HG02763 (cell line): ENCODE measurements at regions not wholly inside any gene's neighbourhood (a gene's known extent, or its start where the extent isn't known, plus 50 kb on each side); places are given as distances from the start of the nearest gene placed in this dataset.
A peak's percentile ranks its signal among the peaks of the same experiment; 100 is the strongest.

ENCODE experiments used
- ATAC-seq: cut with Tn5 transposase; IDR thresholded peaks from one replicate; pipeline ENCODE4 v1.9.1; 2021; ENCODE audit warnings: mild to moderate bottlenecking, moderate library complexity; ENCODE audit not compliant: unreplicated experiment

DNA sequence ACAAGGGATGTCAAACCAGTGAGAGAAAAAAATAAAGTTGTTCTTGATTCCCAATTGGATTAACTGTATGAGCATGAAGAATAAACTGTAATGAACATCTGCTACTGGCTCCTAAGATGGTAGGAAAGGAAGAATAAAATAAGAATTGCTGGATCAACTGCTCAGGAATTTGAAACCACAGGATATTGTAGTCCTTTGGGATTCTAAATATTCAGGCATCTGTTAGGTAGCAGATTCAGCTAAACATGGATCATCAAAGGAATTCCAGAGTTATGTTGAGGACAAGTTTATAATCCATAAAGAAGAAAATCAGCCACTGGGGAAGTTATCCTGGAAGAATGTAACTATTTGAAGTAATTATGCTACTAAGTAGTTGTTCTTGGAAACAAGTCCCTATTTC is 65.8 kb downstream of the ISL1 start:
- ATAC-seq, result no peak

DNA sequence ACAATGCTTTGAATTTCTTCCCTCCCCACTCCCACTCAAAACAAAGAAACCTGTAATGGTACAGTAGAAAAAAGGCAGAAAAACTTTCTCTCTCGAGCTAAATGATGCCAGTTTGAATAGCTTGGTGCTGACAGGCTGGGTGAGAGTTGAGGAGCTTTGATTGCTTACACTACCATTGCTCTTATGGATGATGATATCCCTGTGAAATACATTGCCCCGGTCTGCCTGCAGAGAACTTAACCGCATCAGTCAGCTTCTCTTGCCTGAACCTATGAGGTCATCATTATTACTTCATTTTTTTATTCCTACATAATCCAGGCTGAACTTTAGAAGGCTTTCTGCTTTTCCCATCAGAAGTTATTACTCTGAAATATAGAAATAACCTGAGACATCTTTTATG is 69.3 kb downstream of the ISL1 start:
- ATAC-seq, result no peak

DNA sequence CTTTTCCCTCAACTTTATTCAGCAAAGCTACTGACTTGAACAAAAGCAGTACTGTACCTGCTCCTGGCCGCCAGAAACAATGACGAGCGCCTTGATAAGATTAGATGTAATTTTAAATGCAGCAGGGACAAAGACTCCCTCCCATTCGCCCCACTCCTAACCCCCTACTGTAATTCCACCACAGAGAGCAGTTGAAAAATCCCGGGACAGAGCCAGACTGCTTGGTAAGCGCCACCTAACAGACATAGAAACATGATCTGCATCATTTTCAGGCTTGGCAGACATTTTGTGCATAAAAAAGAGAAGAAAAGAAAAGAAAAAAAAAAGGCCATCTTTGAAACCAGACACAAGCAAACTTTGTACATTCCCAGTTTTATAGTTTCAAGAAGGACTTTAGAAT is 81.9 kb downstream of the ISL1 start:
- ATAC-seq, result no peak

DNA sequence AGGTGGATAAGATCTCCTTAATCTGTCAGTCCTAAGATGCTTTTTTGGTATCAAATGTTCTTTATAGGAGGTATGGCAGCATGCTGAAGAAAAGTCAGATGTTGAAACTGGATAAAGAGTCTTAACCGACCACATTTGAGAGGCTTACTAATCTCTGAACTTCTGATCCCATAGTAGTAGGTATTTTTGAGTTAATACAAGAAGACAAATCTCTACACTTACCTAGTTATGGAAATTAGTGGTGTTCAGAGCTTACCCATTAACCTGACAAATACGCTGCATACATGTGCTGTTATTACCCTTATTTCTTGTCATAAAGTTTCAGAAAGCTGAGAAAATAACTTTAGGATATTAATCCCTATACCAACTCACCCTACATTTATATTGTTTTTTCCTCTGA is 83.0 kb downstream of the ISL1 start:
- ATAC-seq, result no peak

DNA sequence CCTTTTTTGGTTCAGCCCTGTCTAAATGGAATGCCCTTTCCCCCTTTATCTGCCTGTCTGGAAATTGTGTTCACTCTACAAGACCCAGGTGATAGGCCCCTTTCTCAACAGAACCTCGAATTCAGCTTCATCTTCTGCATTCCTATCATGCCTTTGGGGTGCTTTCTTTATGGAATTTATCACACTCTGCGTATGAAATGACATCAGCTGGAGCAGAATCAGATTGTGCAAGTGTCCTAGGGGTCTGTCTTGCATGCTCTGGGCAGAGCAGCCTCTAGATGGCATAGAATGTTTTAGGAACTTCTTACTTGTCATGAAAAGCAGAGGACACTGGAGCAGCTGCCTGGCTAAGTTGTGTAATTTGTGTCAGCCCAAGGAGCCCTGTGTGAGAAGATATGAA is 84.9 kb downstream of the ISL1 start:
- no peak for ATAC-seq

DNA sequence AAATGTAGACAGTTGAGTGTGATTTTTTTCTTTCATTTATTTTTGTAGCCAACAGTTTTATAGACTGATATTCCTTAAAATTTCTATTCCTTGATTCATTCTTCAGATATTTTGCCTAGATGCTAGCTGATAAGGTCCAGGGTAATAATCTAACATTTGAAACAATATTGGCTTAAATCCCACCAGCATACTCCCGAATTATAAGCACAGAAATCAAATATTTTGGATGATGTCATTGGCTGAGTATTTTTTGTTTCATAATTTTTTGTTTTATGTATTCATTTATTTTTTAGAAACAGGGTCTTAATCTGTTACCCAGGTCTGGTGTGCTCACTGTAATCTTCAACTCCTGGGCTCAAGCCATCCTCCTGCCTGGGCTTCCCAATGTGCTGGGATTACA is 88.4 kb downstream of the ISL1 start:
- ATAC-seq, result no peak

DNA sequence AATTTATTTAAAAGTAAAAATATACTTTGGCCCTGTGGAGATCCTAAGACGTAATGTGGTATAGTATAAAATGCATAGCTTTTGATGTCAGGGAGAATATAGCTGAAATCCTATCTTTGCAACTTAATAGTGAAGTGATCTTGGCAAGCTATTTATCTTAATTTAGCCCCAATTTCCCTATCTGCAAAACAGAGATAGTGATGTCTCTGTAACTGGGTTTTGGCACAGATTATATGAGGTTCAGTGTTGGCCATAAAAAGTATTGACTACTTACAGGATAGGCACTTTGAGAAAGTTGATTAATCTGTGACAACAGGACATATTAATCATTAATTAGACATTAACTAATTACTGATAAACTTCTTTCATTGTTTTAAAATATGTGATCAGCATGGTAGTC is 89.2 kb downstream of the ISL1 start:
- no peak for ATAC-seq

DNA sequence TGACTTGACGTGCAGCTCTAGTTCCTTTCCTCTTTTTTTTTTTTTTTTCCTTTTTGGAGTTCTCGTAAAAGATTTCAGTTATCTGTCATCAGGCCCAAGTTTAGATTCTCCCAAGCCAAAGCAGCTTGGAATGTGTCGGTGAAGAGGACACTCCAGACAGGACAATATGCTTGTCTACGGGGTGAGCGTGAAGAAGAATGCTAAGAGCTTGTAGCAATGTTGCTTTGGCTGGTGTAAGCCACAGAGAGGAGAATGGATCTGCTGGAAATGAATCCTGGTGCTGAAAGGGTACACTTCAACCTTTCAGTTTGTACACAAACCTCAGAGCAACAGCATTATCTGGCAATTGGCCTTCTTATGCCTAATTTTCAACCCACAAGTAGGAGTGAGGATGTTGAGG is 92.4 kb downstream of the ISL1 start:
- no peak for ATAC-seq

DNA sequence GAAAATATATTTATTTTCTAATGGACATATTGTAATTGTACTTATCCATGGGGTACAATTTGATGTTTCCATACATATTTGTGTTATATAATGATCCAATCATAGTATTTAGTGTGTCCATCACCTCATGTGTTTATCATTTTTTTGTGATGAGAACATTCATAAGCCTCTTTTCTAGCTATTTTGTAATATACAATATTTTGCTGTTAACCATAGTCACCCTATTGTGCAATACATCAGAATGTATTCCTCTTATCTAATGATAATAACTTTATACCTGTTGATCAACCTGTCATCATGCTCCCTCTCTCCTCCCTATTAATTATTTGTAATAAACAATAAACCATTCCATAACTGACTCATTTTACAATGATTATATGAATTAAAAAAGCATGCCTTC is 93.2 kb downstream of the ISL1 start:
- no peak for ATAC-seq

DNA sequence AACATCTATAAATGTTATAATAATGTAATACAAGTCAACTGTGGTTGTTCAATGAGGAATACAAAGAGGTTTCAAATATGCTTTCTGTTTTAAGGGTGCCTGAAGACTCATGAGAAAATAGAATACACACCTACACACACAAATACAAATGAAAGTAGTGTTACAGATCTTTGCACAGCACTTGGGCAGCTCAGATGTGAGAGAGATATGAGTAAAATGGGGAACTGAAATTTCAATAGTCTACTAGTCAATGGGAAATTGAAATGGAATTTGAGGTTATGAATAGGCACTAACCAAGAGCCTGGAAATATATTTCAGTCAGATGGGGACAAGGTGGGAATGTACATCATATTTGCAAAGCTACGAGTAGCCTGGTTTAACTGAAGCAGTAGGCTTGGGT is 96.6 kb downstream of the ISL1 start:
- ATAC-seq, result peak; percentile 70

DNA sequence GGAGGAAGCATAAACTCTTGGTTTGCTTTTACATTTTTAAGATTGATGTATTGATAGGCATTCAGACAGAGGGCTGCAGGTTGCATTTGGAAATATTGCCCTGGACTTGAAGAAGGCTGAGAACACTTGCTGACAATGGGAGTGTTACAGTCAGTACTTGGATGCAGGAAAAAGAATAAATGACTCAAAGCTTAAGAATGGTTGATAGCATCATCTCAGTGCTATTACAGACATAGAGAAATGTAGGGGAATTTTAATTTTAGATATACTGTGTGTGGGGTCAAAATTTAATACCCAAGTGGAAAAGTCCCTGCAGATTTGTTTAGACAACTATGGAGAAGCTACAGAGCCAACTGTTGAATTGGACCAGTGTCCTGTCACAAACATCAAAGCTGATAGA is 101.1 kb downstream of the ISL1 start:
- no peak for ATAC-seq

DNA sequence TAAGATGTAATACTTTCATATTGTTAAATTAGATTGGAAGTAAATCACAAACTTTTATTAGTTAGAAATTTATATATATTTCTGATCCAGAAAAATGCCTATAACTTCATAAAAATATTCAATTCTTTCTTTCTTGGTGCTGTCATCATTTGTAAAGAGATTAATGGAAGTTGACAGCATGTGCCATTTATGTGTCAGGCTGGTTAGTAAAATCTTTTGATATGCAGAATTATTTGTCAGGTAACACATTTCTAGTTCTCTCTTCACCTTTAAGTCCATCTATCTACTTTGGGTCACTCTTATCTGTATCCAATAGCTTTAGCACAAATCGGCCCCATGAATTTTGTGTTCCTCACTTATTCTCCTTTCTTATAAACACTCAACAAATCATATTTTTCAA is 102.9 kb downstream of the ISL1 start:
- no peak for ATAC-seq

DNA sequence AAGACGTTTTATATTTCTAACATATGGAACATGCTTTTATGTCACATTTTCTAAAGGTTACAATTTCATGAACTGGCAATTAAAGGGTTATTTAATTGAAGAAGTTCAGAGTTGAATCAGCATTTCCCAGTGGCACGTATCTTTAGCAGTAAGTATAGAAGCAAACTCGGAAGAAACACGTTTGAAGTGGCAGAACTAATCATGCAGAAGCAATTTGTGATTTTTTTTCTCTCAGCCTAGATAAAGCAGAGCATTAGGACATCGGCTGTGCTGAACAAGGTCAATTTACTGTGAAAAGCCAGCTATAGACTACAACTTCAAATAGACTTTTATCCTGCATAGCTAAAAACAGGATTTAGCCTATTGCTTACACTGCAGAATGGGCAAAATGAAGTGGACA is 104.7 kb downstream of the ISL1 start:
- no peak for ATAC-seq

DNA sequence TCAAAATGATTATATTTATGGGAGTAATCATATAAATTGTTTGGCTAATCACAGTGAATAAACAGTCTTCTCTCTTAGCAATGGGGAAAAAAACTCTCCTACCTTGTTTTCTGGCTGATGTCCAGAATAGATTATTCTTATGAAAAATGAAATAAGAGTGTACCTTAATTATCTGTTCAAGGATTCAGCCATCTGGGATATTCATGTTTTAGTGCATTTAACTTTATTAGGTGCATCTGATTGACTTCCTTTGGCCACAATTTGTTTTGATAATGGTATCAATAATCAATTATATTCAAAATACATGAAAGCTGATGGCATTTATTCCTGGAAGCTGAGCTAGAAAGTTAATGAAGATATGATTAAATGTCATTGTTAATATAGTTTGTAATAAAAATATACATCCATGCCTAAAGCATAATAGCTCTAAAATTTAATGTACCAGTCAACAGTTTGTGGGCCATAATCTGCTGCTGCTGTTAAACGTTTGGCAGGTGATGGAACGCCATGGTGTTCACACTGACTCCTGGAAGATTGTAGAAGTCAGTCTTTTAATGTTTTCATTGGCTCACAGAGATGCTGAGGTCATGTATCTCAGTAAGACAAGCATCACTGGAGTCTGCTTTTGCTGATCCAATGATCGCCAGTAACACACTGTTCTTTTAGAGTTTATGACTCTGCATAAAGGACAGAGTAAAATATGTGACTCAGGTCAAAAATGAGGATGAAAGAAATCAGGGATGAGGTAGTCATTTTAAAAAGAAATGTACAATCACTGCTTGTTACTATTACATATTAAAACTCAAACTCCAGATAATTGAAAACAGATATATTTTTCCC is 105.8 kb downstream of the ISL1 start:
- no peak for ATAC-seq

DNA sequence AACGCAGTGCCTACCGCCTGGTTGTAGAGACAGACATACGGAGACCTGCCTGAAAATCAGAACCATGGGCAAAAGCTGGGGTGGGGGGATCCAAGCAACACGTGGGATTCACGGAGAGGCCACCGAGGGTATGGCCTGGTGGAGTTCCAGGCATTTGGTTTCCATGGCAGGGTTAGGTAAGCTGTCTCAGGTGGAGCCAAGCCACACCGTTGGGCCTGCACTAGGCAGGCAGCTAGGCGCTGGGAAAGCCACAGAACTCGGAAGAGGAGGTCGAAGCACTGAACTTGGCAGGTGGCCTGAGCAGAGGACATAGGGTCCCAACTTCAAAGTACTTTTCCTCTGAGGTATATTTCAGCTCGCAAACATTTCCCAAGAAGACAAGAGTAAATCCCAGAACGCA is 111.6 kb downstream of the ISL1 start:
- ATAC-seq, result no peak

DNA sequence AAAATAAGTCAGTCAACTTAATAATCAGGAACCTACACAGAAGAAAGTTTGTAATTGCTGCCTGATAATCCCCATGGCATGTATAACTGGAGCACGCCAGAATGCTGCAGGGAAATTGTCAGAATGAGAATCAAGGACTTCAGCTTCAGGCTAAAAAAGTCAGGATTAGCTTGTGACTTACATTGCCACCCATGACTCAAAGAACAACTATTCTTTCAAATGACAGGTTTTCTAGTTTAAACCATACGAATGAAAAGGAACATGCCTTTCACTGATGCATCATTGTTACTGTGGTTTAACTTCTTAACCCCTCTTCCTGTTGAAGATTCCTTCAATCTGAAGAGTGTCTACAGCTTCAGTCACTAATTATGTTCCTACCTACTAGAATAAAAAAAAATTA is 112.4 kb downstream of the ISL1 start:
- no peak for ATAC-seq

DNA sequence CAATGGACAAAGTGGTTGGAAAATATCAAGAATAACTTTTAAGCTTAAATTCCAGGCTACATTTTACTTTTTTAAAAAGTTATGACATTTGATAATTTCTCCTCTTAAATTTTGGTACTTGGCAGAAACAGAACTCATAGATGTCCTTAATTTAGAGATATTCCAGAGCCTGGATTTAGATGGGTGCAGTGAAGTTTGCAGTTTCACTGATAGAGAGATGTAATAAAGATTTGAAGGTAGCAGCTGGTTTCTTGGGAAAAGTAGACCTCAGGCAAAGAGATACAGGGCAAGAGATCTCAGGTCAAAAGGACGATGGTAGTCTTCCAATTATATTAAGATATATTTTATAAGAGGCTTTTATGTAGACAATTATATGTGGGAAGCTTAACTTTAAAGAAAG is 134.6 kb downstream of the ISL1 start:
- ATAC-seq, result no peak

DNA sequence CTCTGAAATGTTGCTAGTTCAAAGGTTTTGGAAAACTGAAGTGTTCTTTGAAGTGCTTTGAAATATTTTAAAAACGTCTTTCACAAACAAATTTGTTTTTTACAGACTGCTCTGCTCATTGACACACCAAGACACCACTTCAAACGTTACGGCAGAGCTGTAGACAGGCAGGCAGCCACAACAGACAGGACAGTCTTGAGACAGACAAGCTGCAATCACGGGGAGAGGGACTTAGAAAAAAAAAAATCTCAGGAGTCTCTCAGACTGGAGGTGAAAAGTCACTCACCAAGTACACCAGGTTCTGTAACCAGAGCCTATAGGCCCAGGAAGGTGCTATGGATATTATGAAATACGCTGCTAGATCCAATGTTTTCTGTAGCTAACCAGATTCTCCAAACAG is 135.4 kb downstream of the ISL1 start:
- ATAC-seq, result no peak

DNA sequence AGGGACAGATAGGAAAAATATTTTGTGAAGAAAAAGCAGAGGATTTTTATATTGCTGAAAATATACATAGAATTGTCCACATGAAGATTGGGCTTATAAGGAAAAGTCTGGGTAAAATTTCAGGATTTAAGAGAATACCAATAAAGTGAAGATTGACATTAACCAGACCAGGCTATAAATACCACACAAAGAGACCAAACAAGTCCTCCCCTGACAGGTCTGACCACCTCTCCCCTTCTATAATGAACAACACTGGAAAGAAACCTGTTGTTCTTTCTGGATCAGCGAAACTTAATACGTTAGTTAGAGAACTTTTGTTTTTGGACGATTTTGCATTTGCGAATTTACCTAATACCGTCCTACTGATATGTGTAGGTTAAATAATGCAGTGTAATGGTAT is 138.3 kb downstream of the ISL1 start:
- ATAC-seq, result no peak

DNA sequence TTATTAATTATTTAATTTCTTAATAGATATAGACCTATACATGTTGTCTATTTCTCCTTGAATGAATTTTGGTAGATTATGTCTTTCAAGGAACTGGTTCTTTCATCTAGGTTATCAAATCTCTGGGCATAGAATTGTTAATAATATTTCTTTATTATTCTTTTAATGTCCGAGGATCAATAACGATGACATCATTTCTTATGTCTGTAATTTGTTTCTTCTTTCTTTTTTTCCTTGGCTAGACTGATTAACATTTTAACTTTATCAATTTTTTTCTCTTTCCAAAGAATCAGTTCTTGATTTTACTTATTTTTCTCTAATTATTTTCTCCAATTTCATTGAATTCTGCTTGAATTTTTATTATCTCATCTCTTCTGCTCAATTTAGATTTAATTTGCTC is 156.0 kb downstream of the ISL1 start:
- no peak for ATAC-seq

DNA sequence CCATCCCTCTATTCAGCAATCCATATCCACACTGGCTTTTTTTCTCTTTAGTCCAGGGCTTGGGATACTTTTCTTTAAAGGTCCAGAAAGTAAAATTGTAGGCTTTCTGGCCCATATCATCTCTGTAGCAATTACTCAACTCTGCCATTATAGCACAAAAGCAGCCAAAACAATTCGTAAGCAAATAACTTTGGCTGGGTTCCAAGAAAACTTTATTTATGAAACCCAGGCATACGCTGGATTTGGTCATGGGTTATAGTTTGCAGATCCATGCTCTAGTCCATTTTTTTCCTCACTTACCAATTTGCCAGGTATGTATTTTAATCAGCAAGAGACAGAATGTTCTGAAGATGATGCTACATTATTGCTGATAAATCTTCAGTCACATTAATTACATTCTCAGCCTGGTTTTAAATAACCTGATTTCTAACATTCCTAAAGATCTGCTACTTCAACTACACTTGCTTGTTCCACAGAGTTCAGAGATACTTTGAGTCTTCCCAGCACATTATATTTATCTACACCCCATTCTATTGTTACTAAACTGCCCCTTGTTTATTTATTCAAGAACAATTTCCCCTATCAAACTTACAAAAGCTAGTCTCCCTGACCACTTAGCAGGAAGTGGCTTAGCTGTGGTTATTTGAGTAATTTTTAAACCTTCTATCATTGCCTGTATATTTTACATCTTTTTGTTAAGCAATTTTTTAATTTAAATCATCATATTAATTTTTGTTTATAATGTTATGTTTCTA is 161.0 kb downstream of the ISL1 start:
- no peak for ATAC-seq

DNA sequence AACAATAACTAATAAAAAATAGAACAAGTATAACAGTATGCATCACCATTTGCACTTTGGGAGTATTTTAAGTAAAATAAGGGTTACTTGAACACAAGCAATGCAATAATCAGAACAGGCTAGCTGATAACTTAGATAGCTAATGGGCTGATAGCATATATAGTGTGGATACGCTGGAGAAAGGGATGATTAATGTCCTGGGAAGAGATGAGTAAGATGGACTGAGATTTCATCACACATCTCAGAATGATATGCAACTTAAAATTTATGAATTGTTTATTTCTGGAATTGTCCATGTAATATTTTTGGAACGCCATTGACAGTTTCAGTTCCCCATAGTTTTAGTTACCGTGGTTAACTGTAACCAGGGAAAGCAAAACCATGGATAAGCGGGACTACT is 173.6 kb downstream of the ISL1 start:
- ATAC-seq, result no peak

DNA sequence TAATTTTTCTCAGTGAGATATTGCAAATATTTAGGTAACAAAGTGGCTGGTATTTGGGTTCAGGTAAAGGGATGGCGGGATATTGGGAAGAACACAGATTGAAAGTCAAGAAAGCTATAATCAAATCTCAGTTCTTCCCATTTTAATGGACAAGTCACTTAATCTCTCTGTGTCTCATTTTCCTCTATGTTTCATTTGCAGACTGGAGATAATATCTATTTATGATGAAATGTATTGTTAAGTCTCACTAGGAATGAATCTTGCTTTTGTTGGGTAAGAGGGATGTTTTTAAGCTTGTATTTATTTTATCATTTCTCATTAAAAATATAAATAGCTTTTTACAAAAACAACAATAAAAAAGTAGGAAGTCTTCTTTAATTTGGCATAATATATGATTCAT is 175.4 kb downstream of the ISL1 start:
- ATAC-seq, result no peak
